HEK293 (cell line): ENCODE measurements at regions not wholly inside any gene's neighbourhood (a gene's known extent, or its start where the extent isn't known, plus 50 kb on each side); places are given as distances from the start of the nearest gene placed in this dataset.

Source experiments
- ATF2 ChIP-seq: fragments of 450-650 bp; formaldehyde crosslinking; IDR thresholded peaks from 2 replicates; pipeline ENCODE4 v1.5.1; 2016; ENCODE audit warnings: missing biosample characterization, missing genetic modification characterization, low read depth
- CTCF ChIP-seq: fragments of 450-650 bp; formaldehyde crosslinking; IDR thresholded peaks from 2 replicates; pipeline ENCODE4 v1.5.1; 2016; ENCODE audit warnings: missing biosample characterization, missing genetic modification characterization
- PRDM1 ChIP-seq: fragments of 450-650 bp; formaldehyde crosslinking; IDR thresholded peaks from 2 replicates; pipeline ENCODE4; 2016; ENCODE audit warnings: missing biosample characterization, missing genetic modification characterization
- REST ChIP-seq: fragments of 450-650 bp; formaldehyde crosslinking; IDR thresholded peaks from 2 replicates; pipeline ENCODE4 v1.5.1; 2016; ENCODE audit warnings: missing biosample characterization, missing genetic modification characterization
- TRIM28 ChIP-seq: IDR thresholded peaks from 2 replicates; pipeline ENCODE4 v1.6.1; 2011; ENCODE audit warnings: low read length, control low read depth, borderline replicate concordance
- YY2 ChIP-seq: fragments of 450-650 bp; formaldehyde crosslinking; IDR thresholded peaks from 2 replicates; pipeline ENCODE4 v1.5.1; 2016; ENCODE audit warnings: missing biosample characterization, missing genetic modification characterization
- ZBTB21 ChIP-seq: fragments of 450-650 bp; formaldehyde crosslinking; IDR thresholded peaks from 2 replicates; pipeline ENCODE4 v1.5.1; 2017; ENCODE audit warnings: missing biosample characterization, missing genetic modification characterization
- ZBTB7A ChIP-seq: fragments of 450-650 bp; formaldehyde crosslinking; IDR thresholded peaks from 2 replicates; pipeline ENCODE4 v1.5.1; 2016; ENCODE audit warnings: low read depth, missing biosample characterization, missing genetic modification characterization
- ZNF132 ChIP-seq: fragments of 450-650 bp; formaldehyde crosslinking; IDR thresholded peaks from 2 replicates; pipeline ENCODE4 v1.5.1; 2017; ENCODE audit warnings: missing biosample characterization, missing genetic modification characterization, borderline replicate concordance
- ZNF311 ChIP-seq: fragments of 450-650 bp; formaldehyde crosslinking; IDR thresholded peaks from 2 replicates; pipeline ENCODE4 v1.5.1; 2017; ENCODE audit warnings: missing biosample characterization, missing genetic modification characterization, borderline replicate concordance
- ZNF398 ChIP-seq: fragments of 450-650 bp; formaldehyde crosslinking; IDR thresholded peaks from 2 replicates; pipeline ENCODE4 v1.5.1; 2017; ENCODE audit warnings: missing biosample characterization, missing genetic modification characterization
- ZNF423 ChIP-seq: fragments of 450-650 bp; formaldehyde crosslinking; IDR thresholded peaks from 2 replicates; pipeline ENCODE4 v1.5.1; 2016; ENCODE audit warnings: missing biosample characterization, missing genetic modification characterization
- ZNF514 ChIP-seq: fragments of 450-650 bp; formaldehyde crosslinking; IDR thresholded peaks from 2 replicates; pipeline ENCODE4 v1.5.1; 2016; ENCODE audit warnings: missing biosample characterization, missing genetic modification characterization

- TF ChIP-seq ZNF423 (no peak), ZNF311 (tag by site-specific recombination) (no peak), ZBTB21 (tag by site-specific recombination) (no peak), ZBTB7A (tag by site-specific recombination) (no peak), ZNF132 (tag by site-specific recombination) (no peak), ATF2 (no peak), ZNF514 (tag by site-specific recombination) (no peak), REST (tag by site-specific recombination) (no peak), ZNF398 (no peak), TRIM28 (no peak), CTCF (no peak), PRDM1 (tag by site-specific recombination) (no peak), YY2 (tag by site-specific recombination) (no peak)
These were observed 696.1 kb upstream of the TMEM132C start for GRCh38 chr12:127570793-127571360.
